ENCODE measurements at regions not wholly inside any gene's neighbourhood (a gene's known extent, or its start where the extent isn't known, plus 50 kb on each side); places are given as distances from the start of the nearest gene placed in this dataset.

DNA sequence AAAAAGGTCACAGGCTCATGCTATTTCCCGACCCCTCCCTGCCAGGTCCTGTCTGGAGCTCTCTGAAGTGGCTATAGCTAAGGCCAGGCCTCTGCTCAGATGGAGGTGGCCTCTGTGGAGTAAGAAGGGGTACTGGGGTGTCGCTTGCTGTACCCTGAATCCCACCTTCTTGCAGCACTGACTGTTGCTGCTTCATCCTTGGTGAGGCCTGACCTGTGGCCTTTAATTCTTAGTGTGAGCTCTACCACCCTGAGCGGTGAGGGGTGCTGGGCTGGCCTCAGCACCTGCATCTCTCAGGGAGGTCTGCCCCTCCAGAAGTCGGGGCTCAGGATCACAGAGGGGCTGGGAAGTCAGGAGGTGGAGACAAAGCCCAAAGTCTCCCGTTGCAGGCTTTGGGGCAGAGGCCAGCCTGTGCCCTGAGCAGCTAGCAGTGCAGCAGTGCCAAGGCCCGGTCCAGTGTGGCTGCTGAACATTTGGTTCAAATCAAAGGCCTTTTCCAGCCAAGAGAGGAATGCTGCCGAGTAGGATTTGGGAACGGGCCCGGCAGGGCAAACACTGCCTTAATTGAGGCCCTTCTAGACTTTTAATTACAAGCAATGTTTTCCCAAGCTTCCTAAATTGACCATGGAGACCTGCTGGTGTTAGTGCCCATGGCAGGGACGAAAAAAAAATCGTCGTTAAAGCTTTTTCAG, 133.5 kb upstream of the HAAO start:
- peak overlapping the region; percentile 93 to 98 for H3K27ac ChIP-seq
- peaks cover 39 to 62% of the 10 kb centered on the region in 2 donors for H3K4me1 ChIP-seq
- TF ChIP-seq, protein P1, sequence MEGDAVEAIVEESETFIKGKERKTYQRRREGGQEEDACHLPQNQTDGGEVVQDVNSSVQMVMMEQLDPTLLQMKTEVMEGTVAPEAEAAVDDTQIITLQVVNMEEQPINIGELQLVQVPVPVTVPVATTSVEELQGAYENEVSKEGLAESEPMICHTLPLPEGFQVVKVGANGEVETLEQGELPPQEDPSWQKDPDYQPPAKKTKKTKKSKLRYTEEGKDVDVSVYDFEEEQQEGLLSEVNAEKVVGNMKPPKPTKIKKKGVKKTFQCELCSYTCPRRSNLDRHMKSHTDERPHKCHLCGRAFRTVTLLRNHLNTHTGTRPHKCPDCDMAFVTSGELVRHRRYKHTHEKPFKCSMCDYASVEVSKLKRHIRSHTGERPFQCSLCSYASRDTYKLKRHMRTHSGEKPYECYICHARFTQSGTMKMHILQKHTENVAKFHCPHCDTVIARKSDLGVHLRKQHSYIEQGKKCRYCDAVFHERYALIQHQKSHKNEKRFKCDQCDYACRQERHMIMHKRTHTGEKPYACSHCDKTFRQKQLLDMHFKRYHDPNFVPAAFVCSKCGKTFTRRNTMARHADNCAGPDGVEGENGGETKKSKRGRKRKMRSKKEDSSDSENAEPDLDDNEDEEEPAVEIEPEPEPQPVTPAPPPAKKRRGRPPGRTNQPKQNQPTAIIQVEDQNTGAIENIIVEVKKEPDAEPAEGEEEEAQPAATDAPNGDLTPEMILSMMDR (IDR thresholded peaks at IDR 0.05): no peak
- TF ChIP-seq POLR2A (IDR thresholded peaks at IDR 0.05): no peak
- no peaks in the 10 kb centered on the region for H3K9me3 ChIP-seq
- intact Hi-C loops (cut with DNase I; ENCODE audit: low total_unique reads): loop anchor here (10.0 kb wide), 1 partner anchor 91 kb away; no protein-coding TSS in a partner anchor
- H3K4me3 ChIP-seq: no peak overlapping the region
- H3K36me3 ChIP-seq: no peaks in the 10 kb centered on the region
- H3K27me3 ChIP-seq: no peaks in the 10 kb centered on the region
- DNase-seq: peak in 1 of 2 donors; percentile 31

DNA sequence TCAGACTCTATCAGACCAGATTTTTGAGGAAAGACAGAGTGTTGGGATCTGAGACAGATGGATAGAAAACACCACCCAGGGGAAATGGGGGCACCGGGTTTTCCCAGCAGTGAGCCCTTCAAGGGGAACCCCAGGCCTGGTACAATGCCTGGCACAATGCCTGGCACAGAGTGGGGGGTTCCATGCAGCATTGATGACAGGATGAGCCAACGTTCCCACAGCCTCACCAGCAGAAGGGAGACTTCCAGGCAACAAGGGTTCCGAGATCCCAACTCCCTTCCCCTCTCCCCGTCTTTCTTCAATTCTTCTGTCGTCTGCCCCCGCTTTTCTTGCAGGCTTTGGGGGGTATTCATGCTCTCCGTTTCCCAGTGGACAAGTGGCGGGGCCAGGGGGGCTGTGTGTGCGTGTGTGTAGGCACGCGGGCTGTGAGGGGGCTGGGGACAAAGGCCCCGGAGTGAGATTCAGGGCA, 132.1 kb upstream of the HAAO start:
- H3K4me1 ChIP-seq: peaks cover 35 to 57% of the 10 kb centered on the region in 2 donors
- H3K36me3 ChIP-seq: no peaks in the 10 kb centered on the region
- TF ChIP-seq, protein P1 (IDR thresholded peaks at IDR 0.05): no peak
- no peak for TF ChIP-seq POLR2A (IDR thresholded peaks at IDR 0.05)
- peak in 1 of 2 donors; percentile 54 for DNase-seq
- H3K9me3 ChIP-seq: no peaks in the 10 kb centered on the region
- no peaks in the 10 kb centered on the region for H3K27me3 ChIP-seq
- H3K4me3 ChIP-seq: no peak overlapping the region
- peak overlapping the region; percentile 93 to 98 for H3K27ac ChIP-seq
- intact Hi-C loops (cut with DNase I; ENCODE audit: low total_unique reads): loop anchor here (10.0 kb wide), 1 partner anchor 90 kb away; no protein-coding TSS in a partner anchor

DNA sequence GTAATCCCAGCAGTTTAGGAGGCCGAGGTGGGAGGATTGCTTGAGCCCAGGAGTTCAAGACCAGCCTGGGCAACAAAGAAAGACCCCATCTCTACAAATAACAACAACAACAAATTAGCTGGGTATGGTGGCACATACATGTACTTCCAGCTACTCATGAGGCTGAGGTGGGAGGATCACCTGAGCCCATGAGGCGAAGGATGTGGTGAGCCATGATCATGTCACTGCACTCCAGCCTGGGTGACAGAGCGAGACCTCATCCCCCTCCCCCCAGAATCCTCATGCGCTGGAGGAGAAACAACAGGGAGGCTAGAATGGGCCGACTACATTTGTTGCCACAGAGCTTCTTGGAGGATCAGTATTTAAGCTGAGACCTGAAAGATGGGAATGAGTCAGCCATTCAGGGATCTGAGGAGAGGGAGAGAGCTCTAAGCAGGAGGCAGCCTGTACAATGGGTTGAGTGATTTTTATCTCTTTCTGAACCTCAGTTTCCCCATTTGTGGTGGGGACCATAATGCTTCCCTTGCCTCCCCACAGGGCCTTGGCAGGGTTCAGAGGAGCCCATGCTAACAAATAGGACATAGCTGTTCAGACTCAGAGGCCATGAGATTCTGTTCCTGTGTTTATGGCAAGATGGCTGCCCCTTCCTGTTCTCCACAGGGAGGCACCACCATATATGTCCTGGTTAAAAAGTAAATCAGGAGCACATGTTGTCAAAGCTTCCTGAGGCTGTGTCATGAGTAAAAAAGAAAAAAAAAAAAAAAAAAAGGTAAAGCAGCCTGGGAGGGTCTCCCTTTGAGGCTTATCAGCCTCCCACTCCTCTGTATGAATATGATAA, 131.4 kb upstream of the HAAO start:
- intact Hi-C loops (cut with DNase I; ENCODE audit: low total_unique reads): loop anchor here (10.0 kb wide), 1 partner anchor 89 kb away; no protein-coding TSS in a partner anchor
- H3K4me1 ChIP-seq: peaks cover 35 to 50% of the 10 kb centered on the region in 2 donors
- H3K4me3 ChIP-seq: no peak overlapping the region
- DNase-seq: no peak
- TF ChIP-seq POLR2A (IDR thresholded peaks at IDR 0.05): no peak
- TF ChIP-seq, protein P1 (IDR thresholded peaks at IDR 0.05): no peak
- peak overlapping the region; percentile 93 to 98 for H3K27ac ChIP-seq
- H3K27me3 ChIP-seq: no peaks in the 10 kb centered on the region
- no peaks in the 10 kb centered on the region for H3K9me3 ChIP-seq
- H3K36me3 ChIP-seq: no peaks in the 10 kb centered on the region

DNA sequence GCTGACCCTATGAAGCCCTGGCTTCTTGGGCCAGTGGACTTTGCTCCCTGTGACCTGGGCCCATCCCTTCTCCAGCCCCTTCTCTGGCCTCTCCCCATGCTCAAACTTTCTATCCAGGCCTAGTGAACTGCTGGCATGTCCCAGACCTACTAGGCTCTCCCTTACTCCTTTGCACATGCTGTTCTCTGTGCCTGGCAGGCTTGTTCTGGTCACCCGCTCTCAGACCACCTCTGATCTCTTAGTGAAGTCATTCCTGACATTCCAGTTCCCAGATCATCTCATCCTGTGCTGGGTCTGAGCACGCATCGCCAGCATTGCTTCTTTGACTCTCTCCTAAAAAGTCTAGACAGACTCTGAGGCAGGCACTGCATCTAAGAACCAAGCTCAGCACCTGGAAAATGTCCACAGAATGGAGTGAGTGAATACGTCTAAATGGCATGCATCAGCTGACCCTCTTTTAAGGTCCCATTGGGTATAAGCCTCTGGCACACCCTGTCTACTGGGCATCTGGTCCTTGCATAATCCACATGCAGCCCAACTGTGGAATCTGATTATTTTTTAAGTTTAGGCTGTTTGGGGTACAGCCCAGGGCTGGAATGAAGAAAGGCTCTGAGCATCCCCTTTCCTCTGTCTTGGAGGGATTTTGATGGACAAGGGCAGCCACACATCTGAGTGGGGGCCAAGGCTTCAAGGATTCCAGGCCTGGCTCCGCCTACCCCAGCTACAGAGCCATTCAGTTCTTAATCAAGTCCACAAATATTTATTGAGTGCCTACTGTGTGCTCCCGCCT, 130.6 kb upstream of the HAAO start:
- Histone ChIP-seq H3K27me3 (no peaks in the 10 kb centered on the region), H3K4me3 (no peak overlapping the region), H3K9me3 (no peaks in the 10 kb centered on the region), H3K36me3 (no peaks in the 10 kb centered on the region), H3K27ac (peak overlapping the region; percentile 93 to 98), H3K4me1 (peaks cover 31 to 42% of the 10 kb centered on the region in 2 donors)
- intact Hi-C loops (cut with DNase I; ENCODE audit: low total_unique reads): loop anchor here (10.0 kb wide), 1 partner anchor 88 kb away; no protein-coding TSS in a partner anchor
- no peak for TF ChIP-seq POLR2A (IDR thresholded peaks at IDR 0.05)
- TF ChIP-seq, protein P1 (IDR thresholded peaks at IDR 0.05): no peak
- DNase-seq: peak in 1 of 2 donors; percentile 74
